ENCODE measurements at regions not wholly inside any gene's neighbourhood (a gene's known extent, or its start where the extent isn't known, plus 50 kb on each side); places are given as distances from the start of the nearest gene placed in this dataset.
A peak's percentile ranks its signal among the peaks of the same experiment; 100 is the strongest.
"Not testable (repeated sequence)": the region's sequence is repeated elsewhere in the genome, so short reads cannot be mapped to it uniquely, and the experiment has no call there.

DNA sequence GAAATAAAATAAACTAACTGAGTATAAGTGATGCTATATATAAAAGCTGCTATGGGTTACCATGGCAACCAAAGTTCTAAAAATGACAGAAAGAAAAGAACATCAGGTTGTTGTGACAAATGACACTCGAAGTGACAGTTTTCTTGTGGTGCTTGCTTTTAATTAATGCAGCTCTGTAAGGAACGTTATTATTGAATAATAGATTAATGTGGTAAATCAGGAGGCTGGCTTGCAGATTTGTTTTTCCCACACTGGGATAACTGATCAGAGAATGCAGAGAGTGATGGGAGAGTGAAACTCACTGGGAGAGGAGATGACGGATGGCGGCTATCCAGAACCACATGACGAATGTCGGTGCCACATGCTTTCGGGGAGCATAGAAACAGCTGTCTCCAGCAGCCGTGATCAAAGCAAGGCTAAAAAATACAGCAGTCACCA is 207.0 kb upstream of the ATP10A start:
- DNase-seq: peak; percentile 21

DNA sequence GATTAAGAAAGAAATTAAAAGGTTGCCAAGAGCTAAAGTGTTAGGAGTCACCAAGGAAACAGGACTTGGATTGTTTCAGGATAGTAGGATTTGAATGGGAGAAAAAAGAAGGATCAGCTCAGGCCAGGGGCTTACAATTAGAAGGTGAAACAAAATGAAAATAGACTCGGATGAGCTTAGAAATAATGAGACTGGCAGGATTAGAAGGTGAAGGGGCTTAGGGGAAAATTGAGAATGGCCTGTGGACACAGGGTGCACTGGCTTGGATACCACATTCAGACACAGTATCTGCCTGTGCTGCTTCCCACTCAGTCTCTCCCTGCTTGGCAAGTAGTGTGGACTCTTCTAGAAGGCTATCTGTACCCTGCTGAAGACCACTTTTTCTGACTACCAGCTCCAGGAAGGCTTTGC is 206.1 kb upstream of the ATP10A start:
- DNase-seq: no peak

DNA sequence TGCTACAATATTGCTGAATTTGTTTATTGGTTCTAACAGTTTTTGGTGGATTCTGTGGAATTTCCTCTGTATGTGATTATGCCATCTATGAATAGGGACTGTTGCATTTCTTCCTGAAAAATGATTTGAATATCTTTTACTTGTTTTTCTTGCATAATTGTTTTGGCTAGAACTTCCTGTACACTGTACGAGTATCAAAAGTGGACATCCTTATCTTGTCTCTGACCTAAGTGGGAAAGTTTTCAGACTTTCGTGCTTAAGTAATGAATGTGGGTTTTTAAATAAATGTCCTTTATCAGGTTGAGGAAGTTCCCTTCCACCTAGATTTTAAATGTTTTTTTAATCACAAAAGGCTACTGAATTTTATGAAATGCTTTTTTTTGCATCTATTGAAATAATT is 203.8 kb upstream of the ATP10A start:
- no peak for DNase-seq

DNA sequence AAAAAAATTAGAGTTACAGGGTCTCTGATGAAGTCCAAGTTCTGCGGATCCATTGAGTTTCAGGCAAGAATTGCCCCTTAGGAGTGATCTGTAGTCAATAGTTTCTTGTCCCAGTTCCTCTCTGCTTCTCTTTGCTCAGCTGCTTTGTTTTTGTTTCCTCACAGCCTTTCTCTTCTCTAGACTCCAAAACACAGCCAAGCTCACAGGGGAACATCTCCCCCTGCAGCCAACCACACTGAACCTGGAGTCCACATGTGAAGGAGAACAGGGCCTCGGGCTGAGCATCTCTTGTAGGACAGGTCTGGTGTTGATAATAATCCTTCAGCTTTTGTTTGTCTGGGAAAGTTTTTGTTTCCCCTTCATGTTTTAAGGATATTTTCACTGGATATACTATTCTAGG is 202.6 kb upstream of the ATP10A start:
- DNase-seq: no peak

DNA sequence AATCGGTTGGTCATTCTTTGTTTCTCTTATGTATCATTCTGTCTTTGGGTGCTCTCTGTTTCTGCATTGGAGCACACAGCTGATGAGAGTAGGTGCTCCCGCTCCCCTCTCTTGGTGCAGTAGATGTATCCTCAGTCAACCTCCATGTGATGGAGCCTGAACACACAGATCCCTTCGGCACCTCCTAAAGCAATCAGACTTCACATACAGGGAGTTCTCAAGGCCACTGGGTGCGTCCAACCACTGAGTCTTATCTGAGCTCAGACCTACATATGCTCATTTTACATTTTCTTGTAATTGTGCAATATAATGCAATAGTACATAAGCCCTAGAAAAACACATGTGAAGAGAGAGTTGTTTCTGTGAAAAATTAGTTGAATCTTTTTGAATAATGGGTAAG is 198.1 kb upstream of the ATP10A start:
- DNase-seq: no peak

DNA sequence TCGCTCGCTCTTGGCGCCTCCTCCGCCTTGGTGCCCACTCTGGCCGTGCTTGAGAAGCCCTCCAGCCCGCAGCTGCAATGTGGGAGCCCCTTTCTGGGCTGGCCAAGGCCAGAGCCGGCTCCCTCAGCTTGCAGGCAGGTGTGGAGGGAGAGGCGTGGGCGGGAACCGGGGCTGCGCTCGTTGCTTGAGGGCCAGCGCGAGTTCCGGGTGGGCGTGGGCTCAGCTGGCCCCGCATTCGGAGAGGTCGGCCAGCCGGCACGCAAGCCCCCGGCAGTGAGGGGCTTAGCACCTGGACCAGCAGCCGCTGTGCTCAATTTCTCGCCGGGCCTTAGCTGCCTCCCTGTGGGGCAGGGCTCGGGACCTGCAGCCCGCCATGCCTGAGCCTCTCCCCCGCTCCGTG is 193.6 kb upstream of the ATP10A start:
- DNase-seq: not testable (repeated sequence)

GRCh38 chr15:26051761-26052675 is 188.9 kb upstream of the ATP10A start:
- peak; percentile 56 for DNase-seq

- DNase-seq: no peak
Measured at GRCh38 chr15:26050984-26051383, 187.9 kb upstream of the ATP10A start.

- DNase-seq: no peak
Measured at GRCh38 chr15:26049900-26050657, 187.0 kb upstream of the ATP10A start.

DNA sequence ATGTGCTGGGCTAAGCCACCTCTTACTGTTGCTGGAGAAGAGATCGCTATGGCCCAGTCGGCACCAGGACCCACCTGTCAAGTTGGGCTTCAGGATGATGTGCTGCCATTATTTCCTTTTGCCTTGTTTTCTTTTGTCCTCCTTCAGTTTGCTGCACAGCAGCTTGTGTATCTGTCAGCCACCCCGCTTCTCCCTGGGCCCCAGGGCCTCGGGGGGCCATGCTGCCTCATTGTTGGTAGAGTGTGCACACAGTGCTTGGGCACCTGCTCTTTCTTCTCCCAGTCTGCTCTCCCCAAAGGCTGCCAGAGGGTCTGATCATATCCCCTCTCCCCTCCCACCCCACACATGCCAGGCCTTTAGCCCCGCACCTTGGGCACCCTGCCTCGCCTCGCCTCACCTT is 185.5 kb upstream of the ATP10A start:
- DNase-seq: no peak

GRCh38 chr15:26045516-26045915 is 182.4 kb upstream of the ATP10A start:
- DNase-seq: no peak

GRCh38 chr15:26043018-26043417 is 179.9 kb upstream of the ATP10A start:
- no peak for DNase-seq

DNA sequence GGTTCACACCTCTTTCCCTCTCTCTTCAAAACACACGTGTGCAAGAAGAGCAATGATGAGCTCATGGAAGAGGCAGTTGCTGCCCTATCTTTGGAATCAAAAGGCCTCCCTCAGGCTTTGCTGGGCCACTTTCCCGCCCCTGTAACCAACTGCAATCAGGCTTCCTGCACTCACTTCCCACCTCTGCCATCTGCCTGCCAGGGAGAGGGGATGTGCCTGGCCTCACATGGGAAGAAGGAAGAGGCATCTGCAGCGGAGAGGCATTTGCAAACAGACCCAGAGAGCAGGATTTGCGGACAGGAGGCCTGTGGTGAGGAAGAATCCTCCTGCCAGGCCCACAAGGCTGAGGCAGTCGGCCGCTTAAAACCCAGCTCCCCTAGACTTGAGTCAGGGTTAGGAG is 175.6 kb upstream of the ATP10A start:
- DNase-seq: no peak

- peak; percentile 6 for DNase-seq
Measured at GRCh38 chr15:26037369-26037768, 174.2 kb upstream of the ATP10A start.

GRCh38 chr15:26033493-26033892 is 170.4 kb upstream of the ATP10A start:
- DNase-seq: no peak

- no peak for DNase-seq
Measured at GRCh38 chr15:26032162-26032846, 169.2 kb upstream of the ATP10A start.

DNA sequence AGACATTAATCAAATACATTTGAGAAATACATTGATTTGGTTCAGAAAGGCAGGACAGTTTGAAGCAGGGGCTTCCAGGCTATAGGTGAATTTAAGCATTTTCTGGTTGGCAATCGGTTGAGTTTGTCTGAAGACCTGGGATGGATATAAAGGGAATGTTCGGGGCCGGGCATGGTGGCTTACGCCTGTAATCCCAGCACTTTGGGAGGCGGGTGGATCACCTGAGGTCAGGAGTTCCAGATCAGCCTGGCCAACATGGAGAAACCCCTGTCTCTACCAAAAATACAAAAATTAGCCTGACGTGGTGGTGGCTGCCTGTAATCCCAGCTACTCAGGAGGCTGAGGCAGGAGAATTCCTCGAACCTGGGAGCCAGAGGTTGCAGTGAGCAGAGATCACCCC is 166.5 kb upstream of the ATP10A start:
- DNase-seq: not testable (repeated sequence)

DNA sequence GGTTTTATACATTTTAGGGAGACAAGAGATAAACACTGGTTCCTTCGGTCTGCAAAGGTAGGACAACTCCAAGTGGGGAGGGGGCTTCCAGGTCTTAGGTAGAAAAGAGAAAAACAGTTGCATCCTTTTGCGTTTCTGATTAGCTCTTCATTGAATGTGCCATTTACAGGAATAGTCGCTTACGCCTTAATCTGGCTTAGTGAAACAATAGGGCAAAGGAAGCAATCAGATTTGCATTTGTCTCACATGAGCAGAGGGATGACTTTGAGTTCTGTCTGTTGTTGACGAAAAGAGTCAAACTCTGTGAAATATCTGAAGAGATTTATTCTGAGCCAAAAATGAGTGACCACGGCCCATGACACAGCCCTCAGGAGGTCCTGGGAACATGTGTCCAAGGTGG is 166.0 kb upstream of the ATP10A start:
- DNase-seq: no peak

DNA sequence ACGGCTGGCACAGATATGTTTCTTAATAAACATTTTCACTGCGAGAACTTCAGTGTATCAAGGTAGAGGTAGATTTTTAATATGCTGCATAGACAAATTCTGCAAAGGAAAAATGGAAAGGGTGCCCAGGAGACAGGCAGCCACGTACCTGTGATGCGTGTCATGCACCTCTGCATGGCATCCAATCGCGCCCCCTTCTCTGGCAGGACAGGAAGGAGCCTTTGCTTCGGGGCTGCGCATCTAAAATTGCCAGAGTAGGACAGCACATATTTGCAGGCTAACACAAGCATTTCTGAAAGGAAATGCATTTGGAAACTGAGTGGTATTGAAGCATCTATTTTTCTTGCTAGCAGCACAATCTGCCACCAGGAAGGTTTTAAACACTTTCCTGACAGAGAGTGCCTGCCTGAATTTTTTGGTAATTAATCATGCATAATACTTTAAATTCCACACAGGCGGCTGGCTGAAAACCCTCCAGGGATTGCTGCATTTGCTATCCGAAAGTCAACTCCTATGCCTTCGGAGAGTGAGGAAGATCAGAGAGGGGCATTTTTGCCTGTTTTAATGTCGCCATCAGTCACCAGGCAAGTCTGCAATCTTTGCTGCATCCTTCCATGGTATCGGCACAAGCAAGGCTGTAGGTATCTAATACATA is 165.1 kb upstream of the ATP10A start:
- DNase-seq: peak; percentile 76

GRCh38 chr15:26026671-26027070 is 163.5 kb upstream of the ATP10A start:
- not testable (repeated sequence) for DNase-seq

DNA sequence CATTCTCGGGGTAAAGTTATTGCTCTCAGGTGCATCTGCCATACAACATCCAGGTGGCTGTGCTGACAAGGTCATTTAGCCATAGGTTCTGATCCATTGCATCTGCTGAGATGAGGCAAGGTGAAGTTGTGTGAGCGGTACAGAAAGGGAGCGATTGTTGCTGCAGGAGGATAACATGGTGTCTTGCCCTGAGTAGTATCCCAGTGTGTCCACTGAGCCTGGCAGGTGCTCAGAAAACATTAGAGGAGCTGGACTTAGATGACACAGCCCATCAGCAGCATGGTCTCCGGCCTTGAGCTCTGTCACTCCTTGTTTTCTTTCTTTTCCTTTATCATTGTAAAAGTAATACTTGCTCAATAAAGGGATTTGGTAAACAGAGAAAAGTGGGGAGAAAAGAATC is 161.1 kb upstream of the ATP10A start:
- DNase-seq: no peak

DNA sequence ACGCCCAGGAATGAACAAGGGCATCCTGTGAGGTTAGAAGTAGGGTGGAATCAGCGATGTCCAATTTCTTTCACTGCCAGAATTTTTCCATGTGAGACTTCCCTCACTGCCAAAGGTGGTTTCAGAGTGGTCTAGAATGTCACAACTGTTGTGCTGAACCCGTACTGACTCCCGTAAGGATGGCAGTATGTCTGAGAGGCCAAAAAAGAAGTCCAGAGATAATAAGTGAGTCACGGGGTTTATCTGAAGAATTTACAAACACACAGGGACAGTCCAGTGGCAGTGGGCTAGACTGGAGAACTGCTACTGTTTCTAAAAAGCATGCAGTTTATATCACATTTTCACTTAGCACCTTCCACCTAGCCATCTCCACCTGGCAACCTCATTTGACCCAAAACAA is 160.6 kb upstream of the ATP10A start:
- DNase-seq: no peak

GRCh38 chr15:26023231-26023630 is 160.1 kb upstream of the ATP10A start:
- DNase-seq: no peak

Data from fibroblast of skin of back (primary cell).